Smooth muscle cell (in vitro differentiated cells): ENCODE measurements at regions not wholly inside any gene's neighbourhood (a gene's known extent, or its start where the extent isn't known, plus 50 kb on each side); places are given as distances from the start of the nearest gene placed in this dataset.

Experiments used
- DNase-seq: peaks from one replicate; lab custom pipeline; 2025; ENCODE audit not compliant: unreplicated experiment; lab: John Stamatoyannopoulos, UW
- H2AFZ ChIP-seq: fragments of 200-600 bp; sonication (generic); 2 replicates; pipeline ENCODE4 v1.6.0; 2016; ENCODE audit warnings: antibody characterized with exemption, low read depth, mild to moderate bottlenecking
- H3F3A ChIP-seq: fragments of 200-600 bp; sonication (generic); 2 replicates; pipeline ENCODE4 v1.6.0; 2017; ENCODE audit warnings: antibody characterized with exemption, low read depth
- H3K27ac ChIP-seq: fragments of 200-600 bp; sonication (generic); 2 replicates; pipeline ENCODE4 v1.5.1; 2016; ENCODE audit warnings: low read depth, mild to moderate bottlenecking
- H3K27me3 ChIP-seq: fragments of 200-600 bp; sonication (generic); 2 replicates; pipeline ENCODE4 v1.6.1; 2016; ENCODE audit warnings: low read depth, mild to moderate bottlenecking
- H3K36me3 ChIP-seq: fragments of 200-600 bp; sonication (generic); 2 replicates; pipeline ENCODE4 v1.5.1; 2016; ENCODE audit warnings: low read depth
- H3K4me1 ChIP-seq: fragments of 200-600 bp; sonication (generic); 2 replicates; pipeline ENCODE4 v1.5.1; 2016; ENCODE audit warnings: low read depth
- H3K4me2 ChIP-seq: fragments of 200-600 bp; sonication (generic); 2 replicates; pipeline ENCODE4 v1.6.0; 2016; ENCODE audit warnings: mild to moderate bottlenecking
- H3K4me3 ChIP-seq: fragments of 200-600 bp; sonication (generic); 2 replicates; pipeline ENCODE4 v1.5.1; 2016; ENCODE audit warnings: mild to moderate bottlenecking
- H3K79me2 ChIP-seq: fragments of 200-600 bp; sonication (generic); 2 replicates; pipeline ENCODE4 v1.6.0; 2016; ENCODE audit warnings: low read depth, mild to moderate bottlenecking
- H3K9ac ChIP-seq: fragments of 200-600 bp; sonication (generic); 2 replicates; pipeline ENCODE4 v1.6.0; 2016; ENCODE audit warnings: low read depth
- H3K9me3 ChIP-seq: fragments of 200-600 bp; sonication (generic); replicated peaks from 2 replicates; pipeline ENCODE4 v1.5.1; 2016; ENCODE audit warnings: low read depth
- H4K20me1 ChIP-seq: fragments of 200-600 bp; sonication (generic); 2 replicates; pipeline ENCODE4 v1.6.0; 2016; ENCODE audit warnings: low read depth
- CTCF ChIP-seq: fragments of 200-600 bp; sonication (generic); IDR thresholded peaks from 2 replicates; pipeline ENCODE4 v1.5.1; 2017; ENCODE audit warnings: borderline replicate concordance, mild to moderate bottlenecking, antibody characterized with exemption; ENCODE audit not compliant: insufficient read depth, poor library complexity, severe bottlenecking
- WGBS: methylation state at CpG from one replicate; pipeline ENCODE4 v1.1.7; 2016; ENCODE audit warnings: low lambda C conversion rate; 5-methylcytosine and 5-hydroxymethylcytosine counted together

GRCh38 chr16:85227084-85227945, 115.0 kb upstream of the CIBAR2 start:
- Histone ChIP-seq H3K36me3 (no peaks in the 10 kb centered on the region), H3K27ac (peak overlapping the region; percentile 68), H3K4me1 (peaks cover 26% of the 10 kb centered on the region), H3K9me3 (no peaks in the 10 kb centered on the region), H3K9ac (no peak overlapping the region), H3F3A (peaks cover 8% of the 10 kb centered on the region), H3K79me2 (peaks cover 18% of the 10 kb centered on the region), H4K20me1 (peaks cover 13% of the 10 kb centered on the region), H2AFZ (no peak overlapping the region), H3K4me2 (peak overlapping the region; percentile 8), H3K4me3 (no peak overlapping the region), H3K27me3 (no peaks in the 10 kb centered on the region)
- WGBS: 74% methylated on average over 16 of the region's 16 CpGs
- TF ChIP-seq CTCF: no peak
- DNase-seq: no peak

- peak overlapping the region; percentile 68 for H3K27ac ChIP-seq
- H3K4me3 ChIP-seq: no peak overlapping the region
- H3K4me1 ChIP-seq: peaks cover 20% of the 10 kb centered on the region
- peaks cover 18% of the 10 kb centered on the region for H3K79me2 ChIP-seq
- peaks cover 13% of the 10 kb centered on the region for H4K20me1 ChIP-seq
- no peaks in the 10 kb centered on the region for H3K9me3 ChIP-seq
- 17% methylated on average over 26 of the region's 26 CpGs for WGBS
- DNase-seq: peak; percentile 24
- peak overlapping the region; percentile 8 for H3K4me2 ChIP-seq
- H3K36me3 ChIP-seq: no peaks in the 10 kb centered on the region
- peaks cover 8% of the 10 kb centered on the region for H3F3A ChIP-seq
- H3K9ac ChIP-seq: no peak overlapping the region
- TF ChIP-seq CTCF: no peak
- H3K27me3 ChIP-seq: no peaks in the 10 kb centered on the region
- H2AFZ ChIP-seq: no peak overlapping the region
Measured at GRCh38 chr16:85227946-85228862, 115.9 kb upstream of the CIBAR2 start.

GRCh38 chr16:85228970-85229430, 116.7 kb upstream of the CIBAR2 start:
- Histone ChIP-seq H3K9me3 (no peaks in the 10 kb centered on the region), H4K20me1 (peaks cover 13% of the 10 kb centered on the region), H3F3A (peaks cover 11% of the 10 kb centered on the region), H3K27ac (peak overlapping the region; percentile 68), H3K4me2 (no peak overlapping the region), H2AFZ (no peak overlapping the region), H3K36me3 (no peaks in the 10 kb centered on the region), H3K79me2 (peaks cover 18% of the 10 kb centered on the region), H3K4me3 (no peak overlapping the region), H3K4me1 (peaks cover 21% of the 10 kb centered on the region), H3K9ac (no peak overlapping the region), H3K27me3 (no peaks in the 10 kb centered on the region)
- DNase-seq: no peak
- 90% methylated on average over 24 of the region's 24 CpGs for WGBS
- no peak for TF ChIP-seq CTCF
